ENCODE measurements at regions not wholly inside any gene's neighbourhood (a gene's known extent, or its start where the extent isn't known, plus 50 kb on each side); places are given as distances from the start of the nearest gene placed in this dataset.

DNA sequence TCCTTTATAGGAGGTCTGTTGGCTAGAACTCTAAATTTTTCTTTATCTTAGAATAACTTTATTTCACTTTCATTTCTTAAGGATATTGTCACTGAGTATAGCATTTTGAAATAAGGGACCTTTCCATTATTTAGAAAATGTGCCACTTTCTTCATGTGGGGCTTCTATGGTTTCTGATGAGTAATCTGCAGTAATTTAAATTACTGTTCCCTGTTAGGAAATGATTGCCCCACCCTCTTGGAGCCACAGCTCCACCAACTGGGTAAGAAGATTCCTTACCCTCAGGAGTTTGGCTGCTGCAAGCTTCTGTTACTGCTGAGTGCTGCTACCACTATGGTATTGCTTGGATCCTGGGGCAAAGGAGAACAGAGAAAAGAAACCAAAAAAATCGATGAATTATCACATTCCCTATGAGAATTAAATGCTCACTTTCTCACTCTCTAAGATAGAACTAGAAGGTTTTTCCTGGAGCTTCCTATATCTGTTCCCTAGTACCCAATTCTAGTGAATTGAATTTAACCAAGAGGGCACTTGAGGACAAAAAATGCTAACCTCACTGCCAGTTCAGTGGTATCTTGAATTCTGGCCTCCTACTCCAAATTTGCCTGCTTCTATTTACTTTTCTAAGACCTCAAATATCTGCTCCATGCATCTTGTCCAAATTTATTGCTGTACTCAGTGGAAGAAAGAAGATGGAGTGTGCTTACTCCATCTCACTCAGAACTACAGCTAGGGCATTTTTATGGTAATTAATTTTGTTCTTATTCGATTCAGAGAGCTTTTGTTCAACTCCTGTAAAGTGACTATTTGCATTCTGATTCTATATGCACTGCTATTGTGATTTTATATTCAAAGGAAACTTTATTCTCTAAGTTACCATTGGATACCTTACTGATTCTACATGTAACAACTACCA, 2111.3 kb downstream of the MAT2B start:
- in situ Hi-C loops (cut with MboI; ENCODE audit: low pct_unique_long_range_greater_than_20kb, low sequenced_read_pairs, unreplicated experiment), result no loop called here
- DNase-seq (ENCODE audit: low spot score), result no peak
- no peak for TF ChIP-seq CTCF (IDR thresholded peaks at IDR 0.05; ENCODE audit: extremely low read depth, insufficient read depth, missing control alignments)

- DNase-seq (ENCODE audit: low spot score), result no peak
- TF ChIP-seq CTCF (IDR thresholded peaks at IDR 0.05; ENCODE audit: extremely low read depth, insufficient read depth, missing control alignments), result no peak
- in situ Hi-C loops (cut with MboI; ENCODE audit: low pct_unique_long_range_greater_than_20kb, low sequenced_read_pairs, unreplicated experiment), result no loop called here
These were observed 2112.1 kb downstream of the MAT2B start for GRCh38 chr5:165617491-165617890.

DNA sequence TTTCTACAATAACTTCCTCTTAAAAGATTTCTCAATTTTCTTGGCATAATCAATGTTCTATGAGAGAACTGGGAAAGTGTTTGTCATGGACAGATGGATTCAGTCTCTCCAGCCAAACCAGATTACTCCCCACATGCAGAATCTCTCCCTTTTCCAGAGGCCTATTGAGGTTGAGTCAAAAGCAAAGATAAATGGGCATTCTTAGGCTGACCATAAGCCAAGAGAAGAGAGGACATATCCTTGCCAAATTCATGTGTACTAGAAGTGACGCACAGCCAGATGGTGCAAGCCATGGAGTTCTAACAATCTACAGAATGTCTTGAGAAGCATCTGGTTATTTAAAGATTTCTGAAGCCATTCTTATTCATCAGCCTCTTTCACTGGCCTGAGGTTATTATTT, 2115.0 kb downstream of the MAT2B start:
- in situ Hi-C loops (cut with MboI; ENCODE audit: low pct_unique_long_range_greater_than_20kb, low sequenced_read_pairs, unreplicated experiment), result no loop called here
- TF ChIP-seq CTCF (IDR thresholded peaks at IDR 0.05; ENCODE audit: extremely low read depth, insufficient read depth, missing control alignments), result no peak
- DNase-seq (ENCODE audit: low spot score), result no peak

DNA sequence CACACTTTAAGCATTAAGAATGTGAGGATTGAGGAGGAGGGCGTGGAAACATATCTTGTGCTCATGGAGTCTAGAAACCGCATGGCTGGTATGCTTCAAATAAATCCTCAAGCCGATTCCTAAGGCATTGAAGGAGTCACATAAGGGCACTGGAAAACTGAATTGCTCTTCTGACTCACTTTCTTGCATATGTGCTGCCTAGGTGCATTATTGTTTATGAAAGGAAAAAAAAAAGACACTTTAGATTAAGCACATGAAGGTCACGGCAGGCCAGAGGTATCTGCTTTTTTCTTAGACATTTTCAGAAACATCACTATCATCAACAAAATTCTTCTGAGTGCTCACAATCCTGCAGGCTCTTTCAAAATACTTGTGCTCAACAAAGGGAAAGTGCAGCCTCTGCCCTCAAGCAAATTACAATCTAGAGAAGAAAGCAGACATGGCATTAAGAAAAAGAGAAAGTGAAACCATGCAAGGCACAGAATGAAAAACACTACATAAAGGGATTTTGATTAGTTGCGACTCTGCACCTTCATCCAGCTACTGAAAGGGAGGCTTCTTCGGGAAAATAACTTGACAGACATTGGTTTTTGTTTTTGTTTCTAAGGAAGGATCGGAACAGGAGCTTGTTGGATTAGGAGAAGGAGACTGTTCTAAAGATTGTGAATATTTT, 2117.6 kb downstream of the MAT2B start:
- no peak for DNase-seq (ENCODE audit: low spot score)
- in situ Hi-C loops (cut with MboI; ENCODE audit: low pct_unique_long_range_greater_than_20kb, low sequenced_read_pairs, unreplicated experiment), result no loop called here
- TF ChIP-seq CTCF (IDR thresholded peaks at IDR 0.05; ENCODE audit: extremely low read depth, insufficient read depth, missing control alignments), result no peak

- TF ChIP-seq CTCF (IDR thresholded peaks at IDR 0.05; ENCODE audit: extremely low read depth, insufficient read depth, missing control alignments), result no peak
- DNase-seq (ENCODE audit: low spot score), result no peak
- in situ Hi-C loops (cut with MboI; ENCODE audit: low pct_unique_long_range_greater_than_20kb, low sequenced_read_pairs, unreplicated experiment), result no loop called here
These were observed 2118.9 kb downstream of the MAT2B start for GRCh38 chr5:165624166-165624946.

- in situ Hi-C loops (cut with MboI; ENCODE audit: low pct_unique_long_range_greater_than_20kb, low sequenced_read_pairs, unreplicated experiment), result no loop called here
- TF ChIP-seq CTCF (IDR thresholded peaks at IDR 0.05; ENCODE audit: extremely low read depth, insufficient read depth, missing control alignments), result no peak
- DNase-seq (ENCODE audit: low spot score), result no peak
These were observed 2120.7 kb downstream of the MAT2B start for GRCh38 chr5:165626161-165626560.
